Caki2 (cell line): ENCODE measurements at regions not wholly inside any gene's neighbourhood (a gene's known extent, or its start where the extent isn't known, plus 50 kb on each side); places are given as distances from the start of the nearest gene placed in this dataset.
"Not testable (repeated sequence)": the region's sequence is repeated elsewhere in the genome, so short reads cannot be mapped to it uniquely, and the experiment has no call there.

Experiments used
- DNase-seq: peaks from one replicate; pipeline ENCODE4 v3.0.0-alpha.2; 2015; ENCODE audit warnings: low read depth
- in situ Hi-C: cut with HindIII; loops from 2 replicates; pipeline ENCODE4 v1.10.0; 2016; ENCODE audit warnings: low sequenced_read_pairs, low pct_unique_long_range_greater_than_20kb, mixed read lengths

- no peak for DNase-seq
- in situ Hi-C loops = no loop called here
These were observed 73.9 kb upstream of the ADPGK start for GRCh38 chr15:72857331-72858063.

GRCh38 chr15:72856549-72857040 is 73.0 kb upstream of the ADPGK start:
- no peak for DNase-seq
- in situ Hi-C loops = no loop called here

- no peak for DNase-seq
- in situ Hi-C loops = no loop called here
These were observed 72.2 kb upstream of the ADPGK start for GRCh38 chr15:72855791-72856190.

- in situ Hi-C loops = no loop called here
- no peak for DNase-seq
These were observed 68.7 kb upstream of the ADPGK start for GRCh38 chr15:72852273-72852672.

- no peak for DNase-seq
- in situ Hi-C loops = no loop called here
These were observed 68.0 kb upstream of the ADPGK start for GRCh38 chr15:72851586-72851985.

- in situ Hi-C loops = no loop called here
These were observed 67.3 kb upstream of the ADPGK start for GRCh38 chr15:72850833-72851232.

GRCh38 chr15:72847806-72848205 is 64.2 kb upstream of the ADPGK start:
- in situ Hi-C loops = no loop called here
- DNase-seq = no peak

More at GRCh38 chr15:72850833-72851232, 67.3 kb upstream of the ADPGK start:
- no peak for DNase-seq

GRCh38 chr15:72847033-72847432 is 63.5 kb upstream of the ADPGK start:
- in situ Hi-C loops = no loop called here

GRCh38 chr15:72845981-72846383 is 62.4 kb upstream of the ADPGK start:
- in situ Hi-C loops = no loop called here
- no peak for DNase-seq

More at GRCh38 chr15:72847033-72847432, 63.5 kb upstream of the ADPGK start:
- no peak for DNase-seq

GRCh38 chr15:72844067-72844466 is 60.5 kb upstream of the ADPGK start:
- DNase-seq = no peak
- in situ Hi-C loops = no loop called here

- DNase-seq, in situ Hi-C loops: not testable (repeated sequence)
These were observed 59.8 kb upstream of the ADPGK start for GRCh38 chr15:72843340-72843739.

- no peak for DNase-seq
- in situ Hi-C loops = no loop called here
These were observed 56.6 kb upstream of the ADPGK start for GRCh38 chr15:72840114-72840513.

GRCh38 chr15:72838311-72838731 is 54.8 kb upstream of the ADPGK start:
- in situ Hi-C loops = no loop called here
- DNase-seq = no peak

- in situ Hi-C loops = no loop called here
- DNase-seq = no peak
These were observed 53.2 kb upstream of the ADPGK start for GRCh38 chr15:72836676-72837330.

- DNase-seq = no peak
These were observed 51.8 kb upstream of the ADPGK start for GRCh38 chr15:72835294-72835890.

GRCh38 chr15:72833561-72833960 is 50.0 kb upstream of the ADPGK start:
- DNase-seq = no peak
- in situ Hi-C loops = no loop called here

More at GRCh38 chr15:72835294-72835890, 51.8 kb upstream of the ADPGK start:
- in situ Hi-C loops = no loop called here
